GM23338 (cell line): ENCODE measurements at regions not wholly inside any gene's neighbourhood (a gene's known extent, or its start where the extent isn't known, plus 50 kb on each side); places are given as distances from the start of the nearest gene placed in this dataset.

Experiments
- ATAC-seq: fragments of 200-7000 bp; cut with Tn5 transposase; 3 replicates; pipeline ENCODE4 v1.9.1; 2020
- DNase-seq: peaks from one replicate; pipeline ENCODE4 v3.0.0-alpha.2; 2015; ENCODE audit warnings: low spot score
- H2AFZ ChIP-seq: fragments of 200-600 bp; sonication (generic); 2 replicates; pipeline ENCODE4 v1.8.0; 2016; ENCODE audit warnings: antibody characterized with exemption, mild to moderate bottlenecking, moderate library complexity
- H3F3A ChIP-seq: fragments of 200-600 bp; sonication (generic); replicated peaks from 2 replicates; pipeline ENCODE4 v1.8.0; 2017; ENCODE audit warnings: antibody characterized with exemption, mixed run types, low read depth
- H3K27ac ChIP-seq: fragments of 200-600 bp; sonication (generic); 2 replicates; pipeline ENCODE4 v1.6.1; 2016; ENCODE audit warnings: low read depth
- H3K27me3 ChIP-seq: fragments of 200-600 bp; sonication (generic); 2 replicates; pipeline ENCODE4 v1.8.0; 2016; ENCODE audit warnings: mild to moderate bottlenecking, mixed run types, moderate library complexity; ENCODE audit not compliant: insufficient read depth
- H3K36me3 ChIP-seq: fragments of 200-600 bp; sonication (generic); 2 replicates; pipeline ENCODE4 v1.8.0; 2016; ENCODE audit warnings: mild to moderate bottlenecking; ENCODE audit not compliant: insufficient read depth
- H3K4me1 ChIP-seq: fragments of 200-600 bp; sonication (generic); 2 replicates; pipeline ENCODE4 v1.8.0; 2016; ENCODE audit warnings: mild to moderate bottlenecking, moderate library complexity; ENCODE audit not compliant: insufficient read depth
- H3K4me2 ChIP-seq: fragments of 200-600 bp; sonication (generic); 2 replicates; pipeline ENCODE4 v1.7.1; 2017; ENCODE audit warnings: mixed run types
- H3K4me3 ChIP-seq: fragments of 200-600 bp; sonication (generic); 2 replicates; pipeline ENCODE4 v1.6.1; 2016; ENCODE audit warnings: mixed run types
- H3K79me2 ChIP-seq: fragments of 200-600 bp; sonication (generic); replicated peaks from 2 replicates; pipeline ENCODE4 v1.8.0; 2017; ENCODE audit warnings: mild to moderate bottlenecking; ENCODE audit not compliant: insufficient read depth
- H3K9me2 ChIP-seq: fragments of 200-600 bp; sonication (generic); 2 replicates; pipeline ENCODE4 v1.8.0; 2017; ENCODE audit not compliant: insufficient read depth
- H4K20me1 ChIP-seq: fragments of 200-600 bp; sonication (generic); replicated peaks from 2 replicates; pipeline ENCODE4 v1.8.0; 2017; ENCODE audit warnings: mild to moderate bottlenecking; ENCODE audit not compliant: insufficient read depth
- H3K27ac Mint-ChIP-seq: 2 replicates; pipeline ENCODE4 v1.8.0; 2020; ENCODE audit warnings: inconsistent platforms, mild to moderate bottlenecking, moderate library complexity, mixed read lengths
- H3K27me3 Mint-ChIP-seq: 3 replicates; pipeline ENCODE4 v1.8.0; 2022; ENCODE audit warnings: low read depth, mild to moderate bottlenecking, moderate library complexity, mixed read lengths, inconsistent platforms; ENCODE audit not compliant: insufficient read depth, poor library complexity
- H3K36me3 Mint-ChIP-seq: 3 replicates; pipeline ENCODE4 v1.8.0; 2021; ENCODE audit warnings: low read depth, mild to moderate bottlenecking, inconsistent platforms, moderate library complexity, mixed read lengths
- H3K4me1 Mint-ChIP-seq: 3 replicates; pipeline ENCODE4 v1.8.0; 2020; ENCODE audit warnings: mild to moderate bottlenecking, inconsistent platforms, mixed read lengths
- H3K4me3 Mint-ChIP-seq: 3 replicates; pipeline ENCODE4 v1.8.0; 2021; ENCODE audit warnings: moderate library complexity, mild to moderate bottlenecking, inconsistent platforms, mixed read lengths
- H3K9me3 Mint-ChIP-seq: 3 replicates; pipeline ENCODE4 v1.8.0; 2020; ENCODE audit warnings: moderate library complexity, mild to moderate bottlenecking, inconsistent platforms, mixed read lengths
- CREB1 ChIP-seq: fragments of 250-450 bp; sonication (Bioruptor Pico); IDR thresholded peaks from 2 replicates; pipeline ENCODE4 v1.5.0; 2020; ENCODE audit warnings: low read depth, mild to moderate bottlenecking, moderate library complexity
- NANOG ChIP-seq: IDR thresholded peaks from 2 replicates; pipeline ENCODE4 v1.6.1; 2016; ENCODE audit warnings: antibody characterized with exemption, borderline replicate concordance
- POLR2AphosphoS5 ChIP-seq: IDR thresholded peaks from 2 replicates; pipeline ENCODE4 v1.6.1; 2016; ENCODE audit warnings: antibody characterized with exemption, low read depth
- STAT1 ChIP-seq: IDR thresholded peaks from one replicate; pipeline ENCODE4 v1.6.1; 2016; ENCODE audit warnings: antibody characterized with exemption; ENCODE audit not compliant: unreplicated experiment
- ZNF114 ChIP-seq: fragments of 250-450 bp; sonication (Bioruptor Pico); IDR thresholded peaks from 2 replicates; pipeline ENCODE4 v1.5.0; 2020; ENCODE audit warnings: mild to moderate bottlenecking, moderate library complexity
- ZNF331 ChIP-seq: fragments of 250-450 bp; sonication (Bioruptor Pico); IDR thresholded peaks from 2 replicates; pipeline ENCODE4 v1.5.0; 2020; ENCODE audit warnings: low read depth, mild to moderate bottlenecking, moderate library complexity
- TF ChIP-seq, protein P1 (sequence below), 2 experiments: fragments of 200-600 bp in 1 of 2; sonication (generic) in 1 of 2; conservative IDR thresholded peaks; 2 replicates each; pipeline versions ENCODE4 v1.5.1 to v1.6.1; 2016 to 2017; ENCODE audit warnings: antibody characterized with exemption in 2 of 2, low read depth in 2 of 2, mild to moderate bottlenecking in 2 of 2, moderate library complexity in 1 of 2
- TF ChIP-seq, protein P2 (sequence below): IDR thresholded peaks from one replicate; pipeline ENCODE4 v1.6.1; 2018; ENCODE audit warnings: antibody characterized with exemption; ENCODE audit not compliant: unreplicated experiment
- TF ChIP-seq, protein P3 (sequence below): IDR thresholded peaks from 2 replicates; pipeline ENCODE4 v1.6.1; 2016; ENCODE audit warnings: antibody characterized with exemption

DNA sequence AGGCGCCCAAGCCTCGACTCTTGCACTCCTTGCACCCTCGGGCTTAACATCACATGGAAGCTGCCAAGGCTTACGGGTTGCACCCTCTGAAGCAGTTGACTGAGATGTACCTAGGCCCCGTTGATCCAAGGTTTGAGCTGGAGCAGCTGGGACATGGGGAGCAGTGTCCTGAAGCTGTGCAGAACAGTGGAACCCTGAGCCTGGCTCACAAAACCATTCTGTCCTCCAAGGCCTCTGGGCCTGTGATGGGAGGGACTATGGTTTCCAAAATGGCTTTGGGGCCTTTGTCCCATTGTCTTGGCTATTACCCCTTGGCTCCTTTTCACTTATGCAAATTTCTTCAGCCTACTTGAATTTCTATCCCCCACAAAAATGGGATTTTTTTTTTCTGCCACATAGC, 454.0 kb downstream of the PIK3C3 start:
- H3K9me2 ChIP-seq: 0 out of 2 replicates have a peak, but pooled peaks cover 3% of the 10 kb centered on the region
- no peaks in the 10 kb centered on the region for H3F3A ChIP-seq
- no peak overlapping the region for H3K4me2 ChIP-seq
- no peak overlapping the region for H3K4me3 ChIP-seq
- H3K4me1 ChIP-seq: no peaks in the 10 kb centered on the region
- no peak overlapping the region for H2AFZ ChIP-seq
- H3K27ac ChIP-seq: no peak overlapping the region
- no peaks in the 10 kb centered on the region; the same call in 1 of the 2 replicates for H3K36me3 ChIP-seq
- no peaks in the 10 kb centered on the region for H3K79me2 ChIP-seq
- H3K27me3 Mint-ChIP-seq: no peaks in the 10 kb centered on the region
- H3K27me3 ChIP-seq: no peaks in the 10 kb centered on the region
- peaks cover 38% of the 10 kb centered on the region for H3K9me3 Mint-ChIP-seq
- TF ChIP-seq ZNF114 (CRISPR knock-in tag): no peak
- TF ChIP-seq, protein P1, sequence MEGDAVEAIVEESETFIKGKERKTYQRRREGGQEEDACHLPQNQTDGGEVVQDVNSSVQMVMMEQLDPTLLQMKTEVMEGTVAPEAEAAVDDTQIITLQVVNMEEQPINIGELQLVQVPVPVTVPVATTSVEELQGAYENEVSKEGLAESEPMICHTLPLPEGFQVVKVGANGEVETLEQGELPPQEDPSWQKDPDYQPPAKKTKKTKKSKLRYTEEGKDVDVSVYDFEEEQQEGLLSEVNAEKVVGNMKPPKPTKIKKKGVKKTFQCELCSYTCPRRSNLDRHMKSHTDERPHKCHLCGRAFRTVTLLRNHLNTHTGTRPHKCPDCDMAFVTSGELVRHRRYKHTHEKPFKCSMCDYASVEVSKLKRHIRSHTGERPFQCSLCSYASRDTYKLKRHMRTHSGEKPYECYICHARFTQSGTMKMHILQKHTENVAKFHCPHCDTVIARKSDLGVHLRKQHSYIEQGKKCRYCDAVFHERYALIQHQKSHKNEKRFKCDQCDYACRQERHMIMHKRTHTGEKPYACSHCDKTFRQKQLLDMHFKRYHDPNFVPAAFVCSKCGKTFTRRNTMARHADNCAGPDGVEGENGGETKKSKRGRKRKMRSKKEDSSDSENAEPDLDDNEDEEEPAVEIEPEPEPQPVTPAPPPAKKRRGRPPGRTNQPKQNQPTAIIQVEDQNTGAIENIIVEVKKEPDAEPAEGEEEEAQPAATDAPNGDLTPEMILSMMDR (conservative IDR thresholded peaks at IDR 0.05; ENCODE audit: low read depth in 2 of 2): no peak
- no peak for TF ChIP-seq POLR2AphosphoS5
- TF ChIP-seq STAT1: no peak
- no peak for TF ChIP-seq CREB1 (CRISPR knock-in tag)
- TF ChIP-seq, protein P2, sequence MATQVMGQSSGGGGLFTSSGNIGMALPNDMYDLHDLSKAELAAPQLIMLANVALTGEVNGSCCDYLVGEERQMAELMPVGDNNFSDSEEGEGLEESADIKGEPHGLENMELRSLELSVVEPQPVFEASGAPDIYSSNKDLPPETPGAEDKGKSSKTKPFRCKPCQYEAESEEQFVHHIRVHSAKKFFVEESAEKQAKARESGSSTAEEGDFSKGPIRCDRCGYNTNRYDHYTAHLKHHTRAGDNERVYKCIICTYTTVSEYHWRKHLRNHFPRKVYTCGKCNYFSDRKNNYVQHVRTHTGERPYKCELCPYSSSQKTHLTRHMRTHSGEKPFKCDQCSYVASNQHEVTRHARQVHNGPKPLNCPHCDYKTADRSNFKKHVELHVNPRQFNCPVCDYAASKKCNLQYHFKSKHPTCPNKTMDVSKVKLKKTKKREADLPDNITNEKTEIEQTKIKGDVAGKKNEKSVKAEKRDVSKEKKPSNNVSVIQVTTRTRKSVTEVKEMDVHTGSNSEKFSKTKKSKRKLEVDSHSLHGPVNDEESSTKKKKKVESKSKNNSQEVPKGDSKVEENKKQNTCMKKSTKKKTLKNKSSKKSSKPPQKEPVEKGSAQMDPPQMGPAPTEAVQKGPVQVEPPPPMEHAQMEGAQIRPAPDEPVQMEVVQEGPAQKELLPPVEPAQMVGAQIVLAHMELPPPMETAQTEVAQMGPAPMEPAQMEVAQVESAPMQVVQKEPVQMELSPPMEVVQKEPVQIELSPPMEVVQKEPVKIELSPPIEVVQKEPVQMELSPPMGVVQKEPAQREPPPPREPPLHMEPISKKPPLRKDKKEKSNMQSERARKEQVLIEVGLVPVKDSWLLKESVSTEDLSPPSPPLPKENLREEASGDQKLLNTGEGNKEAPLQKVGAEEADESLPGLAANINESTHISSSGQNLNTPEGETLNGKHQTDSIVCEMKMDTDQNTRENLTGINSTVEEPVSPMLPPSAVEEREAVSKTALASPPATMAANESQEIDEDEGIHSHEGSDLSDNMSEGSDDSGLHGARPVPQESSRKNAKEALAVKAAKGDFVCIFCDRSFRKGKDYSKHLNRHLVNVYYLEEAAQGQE: no peak
- TF ChIP-seq, protein P3, sequence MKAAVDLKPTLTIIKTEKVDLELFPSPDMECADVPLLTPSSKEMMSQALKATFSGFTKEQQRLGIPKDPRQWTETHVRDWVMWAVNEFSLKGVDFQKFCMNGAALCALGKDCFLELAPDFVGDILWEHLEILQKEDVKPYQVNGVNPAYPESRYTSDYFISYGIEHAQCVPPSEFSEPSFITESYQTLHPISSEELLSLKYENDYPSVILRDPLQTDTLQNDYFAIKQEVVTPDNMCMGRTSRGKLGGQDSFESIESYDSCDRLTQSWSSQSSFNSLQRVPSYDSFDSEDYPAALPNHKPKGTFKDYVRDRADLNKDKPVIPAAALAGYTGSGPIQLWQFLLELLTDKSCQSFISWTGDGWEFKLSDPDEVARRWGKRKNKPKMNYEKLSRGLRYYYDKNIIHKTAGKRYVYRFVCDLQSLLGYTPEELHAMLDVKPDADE: no peak
- H3K4me1 Mint-ChIP-seq: no peaks in the 10 kb centered on the region
- no peak overlapping the region for H3K27ac Mint-ChIP-seq
- peaks cover 25% of the 10 kb centered on the region; the same call in 2 of the 3 replicates for H3K36me3 Mint-ChIP-seq
- no peak for ATAC-seq
- no peaks in the 10 kb centered on the region for H4K20me1 ChIP-seq
- no peak overlapping the region for H3K4me3 Mint-ChIP-seq
- DNase-seq: no peak

DNA sequence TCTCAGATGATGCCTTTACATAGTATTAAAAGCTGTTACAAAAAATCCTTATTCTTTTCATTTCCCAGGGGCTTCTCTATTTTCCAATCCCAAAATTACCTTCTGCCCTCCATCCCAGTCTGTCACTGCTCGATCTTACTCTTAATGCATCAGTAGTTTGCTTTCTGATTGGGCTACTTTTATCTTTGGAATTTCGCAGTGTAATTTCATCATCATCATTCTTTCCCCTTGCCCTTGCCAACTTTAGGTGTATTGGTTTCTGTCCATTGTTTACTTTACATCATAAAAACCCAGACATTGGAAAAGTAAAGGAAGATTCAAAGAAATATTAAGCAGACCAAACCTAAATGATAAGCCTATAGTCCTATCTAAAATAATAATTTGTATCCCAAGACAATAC, 457.2 kb downstream of the PIK3C3 start:
- Mint-ChIP-seq H3K9me3 (peaks cover 35% of the 10 kb centered on the region), H3K4me3 (no peak overlapping the region), H3K27ac (no peak overlapping the region), H3K27me3 (no peaks in the 10 kb centered on the region), H3K36me3 (peaks cover 22% of the 10 kb centered on the region; the same call in 2 of the 3 replicates), H3K4me1 (no peaks in the 10 kb centered on the region)
- no peaks in the 10 kb centered on the region for H3F3A ChIP-seq
- H3K27ac ChIP-seq: no peak overlapping the region
- H3K36me3 ChIP-seq: no peaks in the 10 kb centered on the region; the same call in 1 of the 2 replicates
- no peaks in the 10 kb centered on the region for H4K20me1 ChIP-seq
- H3K4me2 ChIP-seq: no peak overlapping the region
- DNase-seq (no peak), ATAC-seq (no peak)
- H3K4me1 ChIP-seq: no peaks in the 10 kb centered on the region
- 0 out of 2 replicates have a peak, but pooled peaks cover 3% of the 10 kb centered on the region for H3K9me2 ChIP-seq
- H3K27me3 ChIP-seq: no peaks in the 10 kb centered on the region
- H3K79me2 ChIP-seq: no peaks in the 10 kb centered on the region
- no peak overlapping the region for H3K4me3 ChIP-seq
- no peak overlapping the region for H2AFZ ChIP-seq
- TF ChIP-seq ZNF331 (CRISPR knock-in tag) (no peak), POLR2AphosphoS5 (no peak), NANOG (no peak), ZNF114 (CRISPR knock-in tag) (no peak), STAT1 (no peak)
- TF ChIP-seq, protein P1 (conservative IDR thresholded peaks at IDR 0.05; ENCODE audit: low read depth in 2 of 2): no peak
- TF ChIP-seq, protein P2: no peak
